DMS114 treated with DMSO at 0.1 percent for 48 hours (cell line): ENCODE measurements at regions not wholly inside any gene's neighbourhood (a gene's known extent, or its start where the extent isn't known, plus 50 kb on each side); places are given as distances from the start of the nearest gene placed in this dataset.
"Not testable (repeated sequence)": the region's sequence is repeated elsewhere in the genome, so short reads cannot be mapped to it uniquely, and the experiment has no call there.

Experiments
- DNase-seq: peaks from one replicate; lab custom pipeline; 2025; ENCODE audit not compliant: unreplicated experiment; lab: John Stamatoyannopoulos, UW

GRCh38 chr3:66552846-66553245 lies 52.0 kb upstream of the LRIG1 start:
- DNase-seq = no peak

- no peak for DNase-seq
Observed at GRCh38 chr3:66553441-66554113, 52.8 kb upstream of the LRIG1 start.

GRCh38 chr3:66554178-66554577 lies 53.4 kb upstream of the LRIG1 start:
- no peak for DNase-seq

- no peak for DNase-seq
Observed at GRCh38 chr3:66555214-66555844, 54.5 kb upstream of the LRIG1 start.

GRCh38 chr3:66557170-66557569 lies 56.3 kb upstream of the LRIG1 start:
- DNase-seq = no peak

- not testable (repeated sequence) for DNase-seq
Observed at GRCh38 chr3:66559924-66560323, 59.1 kb upstream of the LRIG1 start.

- DNase-seq = no peak
Observed at GRCh38 chr3:66561367-66561766, 60.5 kb upstream of the LRIG1 start.

- DNase-seq = no peak
Observed at GRCh38 chr3:66565301-66565700, 64.5 kb upstream of the LRIG1 start.

- no peak for DNase-seq
Observed at GRCh38 chr3:66567077-66567476, 66.3 kb upstream of the LRIG1 start.

GRCh38 chr3:66572090-66572675 lies 71.4 kb upstream of the LRIG1 start:
- DNase-seq = no peak

- no peak for DNase-seq
Observed at GRCh38 chr3:66572938-66573710, 72.3 kb upstream of the LRIG1 start.

- DNase-seq = no peak
Observed at GRCh38 chr3:66574091-66574490, 73.3 kb upstream of the LRIG1 start.

- no peak for DNase-seq
Observed at GRCh38 chr3:66577426-66578203, 76.8 kb upstream of the LRIG1 start.

- no peak for DNase-seq
Observed at GRCh38 chr3:66581256-66581655, 80.4 kb upstream of the LRIG1 start.

GRCh38 chr3:66582721-66583423 lies 82.0 kb upstream of the LRIG1 start:
- DNase-seq = no peak

- DNase-seq = no peak
Observed at GRCh38 chr3:66583424-66584040, 82.7 kb upstream of the LRIG1 start.

GRCh38 chr3:66585520-66586095 lies 84.8 kb upstream of the LRIG1 start:
- DNase-seq = no peak

GRCh38 chr3:66586853-66587252 lies 86.0 kb upstream of the LRIG1 start:
- no peak for DNase-seq

GRCh38 chr3:66588340-66588847 lies 87.6 kb upstream of the LRIG1 start:
- no peak for DNase-seq
